H1 (cell line): ENCODE measurements at regions not wholly inside any gene's neighbourhood (a gene's known extent, or its start where the extent isn't known, plus 50 kb on each side); places are given as distances from the start of the nearest gene placed in this dataset.

Experiments
- CTCF ChIA-PET: fragments of 300-600 bp; sonication (Branson Sonifier 250); formaldehyde crosslinking; loops from one replicate; lab custom pipeline; 2021; ENCODE audit not compliant: partially characterized antibody; lab: Charles Lee
- POLR2A ChIA-PET: fragments of 300-600 bp; sonication (Branson Sonifier 250); formaldehyde crosslinking; loops from one replicate; lab custom pipeline; 2021; ENCODE audit warnings: inconsistent platforms; ENCODE audit not compliant: partially characterized antibody; lab: Charles Lee
- DNase-seq, 2 experiments: peaks; one replicate each; pipeline versions ENCODE4 v3.0.0 to v3.0.0-alpha.2; 2010 to 2022; ENCODE audit warnings: low spot score in 2 of 2, low read depth in 1 of 2, mixed read lengths in 1 of 2
- FAIRE-seq: peaks from 2 replicates; lab custom pipeline; 2011; peaks lifted over from hg19 to GRCh38; lab: Jason Lieb, UNC
- H2AFZ ChIP-seq: 2 replicates; pipeline ENCODE4 v1.8.1; 2012; ENCODE audit warnings: low read length, inconsistent platforms
- H2AK5ac ChIP-seq: 2 replicates; pipeline ENCODE4 v1.6.1; 2013; ENCODE audit warnings: low read depth, low read length
- H2BK120ac ChIP-seq: replicated peaks from 2 replicates; pipeline ENCODE3; 2013; ENCODE audit warnings: low read depth, low read length, inconsistent platforms
- H2BK12ac ChIP-seq: 2 replicates; pipeline ENCODE4 v1.6.1; 2013; ENCODE audit warnings: low read depth, low read length
- H2BK15ac ChIP-seq: 2 replicates; pipeline ENCODE4 v1.6.1; 2013; ENCODE audit warnings: low read length
- H2BK20ac ChIP-seq: 2 replicates; pipeline ENCODE4 v1.6.1; 2013; ENCODE audit warnings: low read length
- H2BK5ac ChIP-seq: 2 replicates; pipeline ENCODE4 v1.6.1; 2013; ENCODE audit warnings: low read depth, low read length
- H3K14ac ChIP-seq: 2 replicates; pipeline ENCODE4 v1.6.1; 2013; ENCODE audit warnings: inconsistent platforms; ENCODE audit not compliant: insufficient read length
- H3K18ac ChIP-seq: 2 replicates; pipeline ENCODE4 v1.6.1; 2013; ENCODE audit warnings: low read length; ENCODE audit errors: extremely low read depth
- H3K23ac ChIP-seq: 2 replicates; pipeline ENCODE4 v1.6.1; 2013; ENCODE audit warnings: inconsistent platforms; ENCODE audit not compliant: insufficient read length
- H3K23me2 ChIP-seq: 2 replicates; pipeline ENCODE4 v1.6.1; 2013; ENCODE audit warnings: low read depth, low read length
- H3K27ac ChIP-seq: 2 replicates; pipeline ENCODE4 v1.6.1; 2011; ENCODE audit warnings: low read depth, low read length, inconsistent platforms
- H3K27me3 ChIP-seq, 4 experiments: replicated peaks in 1 of 4; 1 replicate in 1 of 4; 2 replicates in 3 of 4; pipeline versions ENCODE4 v1.6.1 to v1.8.1; 2011 to 2013; ENCODE audit warnings: low read length in 3 of 4, mild to moderate bottlenecking in 3 of 4, inconsistent platforms in 2 of 4, mixed read lengths in 2 of 4, moderate library complexity in 1 of 4; ENCODE audit not compliant: control insufficient read depth in 3 of 4, insufficient read depth in 3 of 4; ENCODE audit errors: extremely low read depth in 1 of 4
- H3K36me3 ChIP-seq, 4 experiments: 2 replicates each; pipeline versions ENCODE4 v1.6.1 to v1.8.1; 2011 to 2013; ENCODE audit warnings: mild to moderate bottlenecking in 4 of 4, low read length in 3 of 4, moderate library complexity in 2 of 4, control low read depth in 1 of 4, inconsistent platforms in 1 of 4; ENCODE audit not compliant: insufficient read depth in 4 of 4, control insufficient read depth in 2 of 4
- H3K4ac ChIP-seq: replicated peaks from 2 replicates; pipeline ENCODE3; 2013; ENCODE audit warnings: low read length, low read depth, mixed read lengths, inconsistent platforms; ENCODE audit not compliant: insufficient read length
- H3K4me1 ChIP-seq, 4 experiments: replicated peaks in 1 of 4; 1 replicate in 1 of 4; 2 replicates in 3 of 4; pipeline versions ENCODE4 v1.6.1 to v1.8.1; 2011 to 2013; ENCODE audit warnings: low read length in 3 of 4, inconsistent platforms in 2 of 4, mixed read lengths in 1 of 4; ENCODE audit not compliant: insufficient read depth in 4 of 4, control insufficient read depth in 3 of 4
- H3K4me2 ChIP-seq, 2 experiments: 2 replicates each; pipeline versions ENCODE4 v1.6.1 to v1.8.1; 2011 to 2013; ENCODE audit warnings: low read depth in 2 of 2, low read length in 2 of 2, control low read depth in 1 of 2, inconsistent platforms in 1 of 2, mild to moderate bottlenecking in 1 of 2; ENCODE audit not compliant: insufficient read depth in 1 of 2
- H3K4me3 ChIP-seq, 4 experiments: fragments of 200-600, 300-600 bp in 1 of 4; sonication (generic), shearing (Covaris generic), sonication (Bioruptor Twin) in 1 of 4; 2 replicates each; pipeline versions ENCODE4 v1.5.1 to v1.8.1; 2011 to 2016; ENCODE audit warnings: low read length in 4 of 4, low read depth in 3 of 4, control low read depth in 2 of 4, inconsistent platforms in 2 of 4, mild to moderate bottlenecking in 2 of 4, mixed read lengths in 1 of 4, moderate library complexity in 1 of 4; ENCODE audit not compliant: insufficient read depth in 2 of 4; ENCODE audit errors: extremely low read depth in 1 of 4
- H3K56ac ChIP-seq: replicated peaks from 2 replicates; pipeline ENCODE3; 2013; ENCODE audit warnings: low read depth, mild to moderate bottlenecking, mixed read lengths, low read length, inconsistent platforms; ENCODE audit not compliant: insufficient read length
- H3K79me1 ChIP-seq: 2 replicates; pipeline ENCODE4 v1.6.1; 2013; ENCODE audit warnings: low read depth, low read length, control low read depth
- H3K79me2 ChIP-seq, 2 experiments: 2 replicates each; pipeline versions ENCODE4 v1.6.1 to v1.8.1; 2012 to 2013; ENCODE audit warnings: low read length in 2 of 2, mild to moderate bottlenecking in 2 of 2, inconsistent platforms in 1 of 2; ENCODE audit not compliant: insufficient read depth in 2 of 2, control insufficient read depth in 1 of 2
- H3K9ac ChIP-seq, 4 experiments: replicated peaks in 1 of 4; 1 replicate in 1 of 4; 2 replicates in 3 of 4; pipeline versions ENCODE4 v1.6.1 to v1.8.1; 2011 to 2013; ENCODE audit warnings: low read depth in 3 of 4, low read length in 3 of 4, control low read depth in 2 of 4, mild to moderate bottlenecking in 2 of 4, moderate library complexity in 2 of 4, inconsistent platforms in 1 of 4; ENCODE audit errors: extremely low read depth in 1 of 4
- H3K9me3 ChIP-seq, 2 experiments: 2 replicates each; pipeline versions ENCODE4 v1.6.1 to v1.8.1; 2012 to 2013; ENCODE audit warnings: mild to moderate bottlenecking in 2 of 2, moderate library complexity in 2 of 2, control low read depth in 1 of 2, inconsistent platforms in 1 of 2, low read depth in 1 of 2, low read length in 1 of 2, mixed read lengths in 1 of 2; ENCODE audit not compliant: insufficient read depth in 2 of 2
- H4K20me1 ChIP-seq, 2 experiments: replicated peaks in 1 of 2; 2 replicates each; pipeline versions ENCODE3 to v1.8.1; 2011 to 2013; ENCODE audit warnings: inconsistent platforms in 2 of 2, low read length in 2 of 2, mild to moderate bottlenecking in 1 of 2; ENCODE audit not compliant: insufficient read depth in 2 of 2, control insufficient read depth in 1 of 2
- H4K5ac ChIP-seq: 2 replicates; pipeline ENCODE4 v1.6.1; 2013; ENCODE audit warnings: low read length, low read depth, mixed read lengths, inconsistent platforms; ENCODE audit not compliant: insufficient read length
- H4K8ac ChIP-seq: 2 replicates; pipeline ENCODE4 v1.8.0; 2013; ENCODE audit warnings: mild to moderate bottlenecking, moderate library complexity, low read length, inconsistent platforms; ENCODE audit not compliant: insufficient read depth; ENCODE audit errors: extremely low read depth
- H4K91ac ChIP-seq: replicated peaks from 2 replicates; pipeline ENCODE3; 2013; ENCODE audit warnings: low read length, mixed read lengths, inconsistent platforms; ENCODE audit not compliant: insufficient read length
- BRCA1 ChIP-seq: IDR thresholded peaks from 2 replicates; pipeline ENCODE4 v1.6.1; 2012; ENCODE audit warnings: low read depth, low read length, improper control_type of control experiment
- KDM1A ChIP-seq: fragments of 200-600, 300-600 bp; sonication (generic); IDR thresholded peaks from 2 replicates; pipeline ENCODE4 v1.7.1; 2016; ENCODE audit warnings: mild to moderate bottlenecking, low read length, borderline replicate concordance
- KDM4A ChIP-seq: IDR thresholded peaks from one replicate; pipeline ENCODE4 v1.7.1; 2012; ENCODE audit warnings: low read depth, mild to moderate bottlenecking, moderate library complexity, low read length, inconsistent platforms; ENCODE audit not compliant: severe bottlenecking
- POLR2A ChIP-seq, 2 experiments: IDR thresholded peaks; 1 replicate in 1 of 2; 2 replicates in 1 of 2; pipeline ENCODE4 v1.6.1; 2011; ENCODE audit warnings: low read depth in 2 of 2, low read length in 2 of 2, mild to moderate bottlenecking in 2 of 2; ENCODE audit errors: control extremely low read depth in 1 of 2
- RNF2 ChIP-seq: fragments of 200-900, 300-1000 bp; sonication (generic); IDR thresholded peaks from 2 replicates; pipeline ENCODE4 v1.7.1; 2016; ENCODE audit warnings: borderline replicate concordance, low read depth, mild to moderate bottlenecking, antibody characterized with exemption, low read length; ENCODE audit not compliant: poor library complexity, severe bottlenecking; ENCODE audit errors: missing control alignments
- TAF7 ChIP-seq: optimal IDR thresholded peaks from 2 replicates; pipeline ENCODE3; 2011; ENCODE audit warnings: low read depth, mild to moderate bottlenecking, inconsistent platforms, low read length, moderate library complexity, borderline replicate concordance
- TBP ChIP-seq: IDR thresholded peaks from 2 replicates; pipeline ENCODE4 v1.6.1; 2011; ENCODE audit warnings: low read depth, low read length, improper control_type of control experiment
- WGBS, 2 experiments: shearing (Covaris generic) in 1 of 2; methylation state at CpG; one replicate each; pipeline versions ENCODE4 v1.1.6 to v1.1.7; 2013 to 2015; ENCODE audit warnings: low lambda C conversion rate in 2 of 2, mixed read lengths in 2 of 2, inconsistent platforms in 1 of 2, low coverage in 1 of 2, missing lambda C conversion rate in 1 of 2; ENCODE audit not compliant: insufficient replicate concordance in 2 of 2, insufficient coverage in 1 of 2, insufficient read length in 1 of 2; ENCODE audit errors: extremely low coverage in 1 of 2, missing lambda C conversion rate in 1 of 2; 5-methylcytosine and 5-hydroxymethylcytosine counted together
- TF ChIP-seq, protein P1 (sequence below): IDR thresholded peaks from 2 replicates; pipeline ENCODE4 v1.6.1; 2011; ENCODE audit warnings: low read length, improper control_type of control experiment

DNA sequence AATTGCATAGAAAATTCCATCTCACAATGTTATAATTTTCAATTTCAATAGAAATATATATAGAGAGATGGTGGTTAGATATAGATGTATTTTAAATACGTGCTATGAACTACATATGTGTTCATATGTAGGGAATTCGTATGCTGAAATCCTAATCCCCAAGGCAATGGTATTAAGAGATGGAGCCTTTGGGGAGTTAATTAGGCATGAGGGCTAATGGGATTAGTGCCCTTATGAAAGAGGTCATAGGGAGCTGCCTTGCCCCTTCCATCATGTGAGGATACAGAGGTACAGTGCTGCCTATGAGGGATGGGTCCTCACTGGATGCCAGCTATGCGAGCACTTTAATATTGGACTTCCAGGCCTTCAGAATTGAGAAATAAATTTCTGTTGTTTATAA, 79.6 kb upstream of the CCDC54 start (continued):
- no peak for TF ChIP-seq KDM1A

GRCh38 chr3:107307205-107307604, 70.0 kb upstream of the CCDC54 start:
- DNase-seq = no peak
- no peak overlapping the region for H3K27ac ChIP-seq
- no peak overlapping the region for H3K18ac ChIP-seq
- H4K5ac ChIP-seq = no peak overlapping the region
- H3K4me1 ChIP-seq = peaks cover 0 to 2% (median 0%) of the 10 kb centered on the region in 4 experiments; a peak in 2 of 7 replicates
- no peak overlapping the region for H3K9ac ChIP-seq
- no peak overlapping the region for H2AFZ ChIP-seq
- no peak overlapping the region for H3K4me3 ChIP-seq
- H2BK20ac ChIP-seq = no peak overlapping the region
- ChIA-PET POLR2A (no interaction called here), CTCF (no interaction called here)
- no peaks in the 10 kb centered on the region for H3K36me3 ChIP-seq
- H3K27me3 ChIP-seq = no peaks in the 10 kb centered on the region
- FAIRE-seq = no peak
- no peak overlapping the region for H2BK12ac ChIP-seq
- no peaks in the 10 kb centered on the region for H3K79me2 ChIP-seq
- H3K4ac ChIP-seq = no peak overlapping the region
- H3K4me2 ChIP-seq = no peak overlapping the region
- H3K79me1 ChIP-seq = no peaks in the 10 kb centered on the region
- H2BK120ac ChIP-seq = no peak overlapping the region
- no peak overlapping the region for H2AK5ac ChIP-seq
- no peaks in the 10 kb centered on the region for H3K9me3 ChIP-seq
- no peak overlapping the region for H3K23ac ChIP-seq
- no peak overlapping the region for H3K14ac ChIP-seq
- no peak for TF ChIP-seq TBP
- TF ChIP-seq, protein P1, sequence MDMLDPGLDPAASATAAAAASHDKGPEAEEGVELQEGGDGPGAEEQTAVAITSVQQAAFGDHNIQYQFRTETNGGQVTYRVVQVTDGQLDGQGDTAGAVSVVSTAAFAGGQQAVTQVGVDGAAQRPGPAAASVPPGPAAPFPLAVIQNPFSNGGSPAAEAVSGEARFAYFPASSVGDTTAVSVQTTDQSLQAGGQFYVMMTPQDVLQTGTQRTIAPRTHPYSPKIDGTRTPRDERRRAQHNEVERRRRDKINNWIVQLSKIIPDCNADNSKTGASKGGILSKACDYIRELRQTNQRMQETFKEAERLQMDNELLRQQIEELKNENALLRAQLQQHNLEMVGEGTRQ = no peak
- no peak for TF ChIP-seq POLR2A (IDR thresholded peaks at IDR 0.05; ENCODE audit: control extremely low read depth in 1 of 2, low read depth in 2 of 2, low read length in 2 of 2)
- TF ChIP-seq KDM4A = no peak
- TF ChIP-seq BRCA1 = no peak
- no peak for TF ChIP-seq RNF2
- no peak for TF ChIP-seq TAF7
- H2BK15ac ChIP-seq = no peak overlapping the region
- no peak overlapping the region for H2BK5ac ChIP-seq
- H4K20me1 ChIP-seq = no peaks in the 10 kb centered on the region
- H3K23me2 ChIP-seq = no peaks in the 10 kb centered on the region
- no peak overlapping the region for H3K56ac ChIP-seq
- 94% methylated on average over 2 of the region's 2 CpGs; no CpG with 5 or more reads in 1 of the 2 experiments for WGBS, 2 experiments
- H4K91ac ChIP-seq = no peak overlapping the region
- H4K8ac ChIP-seq = no peak overlapping the region
